Stimulated activated CD4-positive, alpha-beta T cell treated with anti-CD3 and anti-CD28 coated beads, Interleukin-2, amount 100 ng/mL, for 24 hours (primary cell): ENCODE measurements at regions not wholly inside any gene's neighbourhood (a gene's known extent, or its start where the extent isn't known, plus 50 kb on each side); places are given as distances from the start of the nearest gene placed in this dataset.
"Not testable (repeated sequence)": the region's sequence is repeated elsewhere in the genome, so short reads cannot be mapped to it uniquely, and the experiment has no call there.

Experiments
- DNase-seq, 2 donors: peaks; one replicate each; pipeline ENCODE4 v3.0.0-alpha.2; 2020

DNA sequence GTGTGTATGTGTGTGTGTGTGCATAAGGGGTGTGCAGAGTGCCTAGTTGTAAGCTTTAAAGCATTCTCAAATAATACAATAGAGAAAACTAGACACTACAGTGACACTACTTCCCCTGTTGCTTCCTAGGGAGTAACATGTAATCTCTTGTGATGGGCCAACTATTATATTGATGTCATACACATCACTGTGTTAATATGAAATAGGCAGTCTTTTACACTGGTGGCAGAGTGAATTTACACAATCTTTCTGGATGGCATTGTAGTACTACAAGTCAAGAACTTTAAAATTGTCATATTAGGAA, 488.0 kb upstream of the ZEB2 start:
- DNase-seq, result no peak

DNA sequence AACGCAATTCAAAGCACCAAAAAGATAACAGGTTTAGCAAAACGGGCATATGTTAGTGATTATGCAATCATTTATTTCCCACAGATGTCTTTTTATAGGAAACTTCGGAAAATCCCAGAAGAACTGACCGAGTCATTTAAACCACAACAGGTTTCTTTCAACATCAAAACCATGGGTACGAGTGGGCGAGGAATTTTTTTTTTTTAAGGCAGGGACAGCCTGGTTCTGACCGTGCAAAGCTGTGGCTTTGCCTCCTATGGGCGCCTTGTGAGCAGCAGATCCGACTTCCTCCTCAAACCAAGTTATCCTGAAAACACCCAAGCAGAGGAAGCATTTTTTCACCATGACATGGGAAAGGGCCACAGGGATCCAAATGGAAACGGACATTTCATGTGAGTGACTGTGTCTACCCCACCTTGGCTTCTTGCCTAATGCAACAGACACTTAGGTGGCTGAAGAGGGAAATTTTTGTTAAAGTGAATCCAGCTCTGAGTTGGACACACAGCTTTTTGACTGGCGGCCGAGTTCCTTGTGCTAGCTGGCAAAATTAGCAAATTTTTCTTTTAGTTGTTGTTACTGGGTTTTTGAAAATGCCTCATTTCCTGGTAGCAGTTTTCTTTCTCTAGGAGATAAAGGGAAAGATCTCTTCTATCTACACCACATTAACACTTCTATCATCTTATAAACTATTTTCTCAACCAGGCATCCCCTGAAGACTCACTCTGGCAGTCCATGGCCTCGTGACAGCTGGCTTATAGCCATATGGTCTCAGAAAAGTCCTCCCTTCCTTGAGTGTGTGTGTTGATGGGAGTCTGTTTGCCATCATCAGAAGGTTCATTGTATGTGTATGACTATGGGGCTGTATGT, 487.4 kb upstream of the ZEB2 start:
- DNase-seq, result no peak

DNA sequence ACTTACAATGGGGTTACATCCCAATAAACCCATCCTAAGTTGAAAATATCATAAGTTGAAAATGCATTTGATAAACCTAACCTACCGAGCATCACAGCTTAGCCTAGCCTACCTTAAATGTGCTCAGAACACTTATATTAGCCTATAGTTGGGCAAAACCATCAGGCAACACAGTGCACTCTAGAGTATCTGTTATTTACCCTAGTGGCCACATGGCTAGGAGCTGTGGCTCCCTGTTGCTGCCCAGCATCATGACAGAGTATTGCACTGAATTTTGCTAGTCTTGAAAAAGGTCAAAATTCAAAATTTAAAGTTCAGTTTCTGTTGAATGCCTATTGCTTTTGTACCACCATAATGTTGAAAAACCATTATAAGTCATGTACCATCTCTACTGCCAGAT, 482.7 kb upstream of the ZEB2 start:
- DNase-seq, result no peak

DNA sequence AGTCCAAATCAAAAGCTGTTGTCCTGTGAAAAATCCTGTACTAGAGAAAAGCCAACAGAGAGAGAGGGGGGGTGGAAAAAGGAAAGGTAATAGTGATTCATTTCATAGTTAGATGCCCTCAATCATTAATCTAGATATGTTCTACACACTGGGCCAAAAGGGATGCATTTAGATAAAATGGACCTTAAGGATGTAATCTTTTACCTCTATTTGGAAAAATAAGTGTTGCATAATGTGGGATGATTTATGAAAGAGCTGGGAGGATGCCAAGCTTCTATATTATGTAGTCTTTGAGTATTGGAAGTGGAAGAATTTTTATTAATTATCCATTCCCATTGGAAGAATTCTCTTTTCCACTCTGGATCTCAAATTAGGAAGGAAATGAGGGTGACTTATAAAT, 480.5 kb upstream of the ZEB2 start:
- DNase-seq, result no peak

DNA sequence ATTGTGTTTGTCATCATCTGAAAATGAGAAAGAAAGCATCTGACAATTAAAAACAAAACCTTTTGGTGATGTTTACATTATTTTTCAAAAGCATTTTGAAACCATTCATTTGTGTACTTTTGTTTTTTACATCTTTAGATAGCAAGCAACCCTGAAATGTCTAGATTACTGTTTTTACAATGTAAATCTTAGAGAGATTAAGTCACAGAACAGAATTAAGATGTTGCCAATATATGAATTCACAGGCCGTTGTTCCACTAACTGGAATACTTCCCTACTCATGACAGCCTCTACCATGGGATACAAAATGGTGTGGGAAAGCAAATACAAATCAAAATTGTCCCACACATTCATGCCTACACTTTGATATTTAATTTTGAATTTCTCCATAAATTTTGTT, 480.0 kb upstream of the ZEB2 start:
- no peak for DNase-seq

DNA sequence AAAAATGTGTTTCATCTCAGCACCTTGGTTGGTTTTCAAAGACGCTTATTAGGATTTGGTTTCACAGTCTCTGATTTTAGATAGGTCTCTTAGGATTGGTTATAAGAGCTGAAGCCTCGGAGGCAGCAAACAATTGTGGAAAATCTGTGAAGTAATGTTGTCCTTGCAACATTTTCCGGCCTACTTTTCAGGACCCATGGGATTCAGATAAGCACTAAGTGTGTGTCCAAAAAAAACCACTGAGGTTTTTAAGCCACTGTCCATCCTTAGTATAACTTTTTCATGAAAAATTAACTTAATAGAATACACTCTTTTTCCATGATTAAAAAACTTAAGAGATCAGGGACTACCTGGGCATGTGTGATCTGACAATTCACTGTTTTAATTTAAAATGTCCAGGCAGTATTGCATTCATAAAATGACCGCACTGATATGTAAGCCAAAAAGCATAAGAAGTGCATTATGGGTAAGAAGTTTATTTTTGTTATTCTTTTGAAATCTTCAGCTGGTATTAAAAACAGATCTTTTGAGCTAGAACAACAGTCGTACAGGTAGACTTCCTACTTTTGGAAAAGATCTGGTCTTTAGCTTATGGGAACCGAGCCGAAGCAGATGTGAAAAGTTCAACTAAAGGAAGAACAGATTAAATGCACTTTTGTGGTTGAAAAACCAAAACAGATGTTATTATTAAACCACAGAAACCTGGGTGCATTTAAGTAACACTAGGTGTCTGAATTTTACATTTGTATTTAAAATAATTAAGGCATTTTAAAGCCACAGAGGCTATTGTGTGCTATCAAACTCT, 479.4 kb upstream of the ZEB2 start:
- DNase-seq, result no peak

DNA sequence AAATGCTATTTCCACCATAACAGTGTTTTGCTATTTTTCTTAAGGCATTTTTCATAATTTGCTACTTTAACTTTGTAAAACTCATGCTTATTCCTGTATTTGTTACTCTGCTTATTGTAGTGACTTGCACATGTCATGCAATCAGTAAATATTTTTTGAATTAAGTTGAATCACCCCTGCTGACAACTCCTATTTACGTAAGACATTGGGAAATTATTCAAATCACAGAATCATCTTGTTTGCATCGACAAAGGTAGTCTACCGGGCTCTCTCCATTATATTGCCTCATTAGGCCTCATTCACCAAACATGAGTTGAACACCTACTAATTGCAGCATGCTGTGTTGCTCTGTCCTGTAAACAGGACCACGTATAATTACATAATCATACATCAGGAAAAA, 478.5 kb upstream of the ZEB2 start:
- DNase-seq, result no peak

DNA sequence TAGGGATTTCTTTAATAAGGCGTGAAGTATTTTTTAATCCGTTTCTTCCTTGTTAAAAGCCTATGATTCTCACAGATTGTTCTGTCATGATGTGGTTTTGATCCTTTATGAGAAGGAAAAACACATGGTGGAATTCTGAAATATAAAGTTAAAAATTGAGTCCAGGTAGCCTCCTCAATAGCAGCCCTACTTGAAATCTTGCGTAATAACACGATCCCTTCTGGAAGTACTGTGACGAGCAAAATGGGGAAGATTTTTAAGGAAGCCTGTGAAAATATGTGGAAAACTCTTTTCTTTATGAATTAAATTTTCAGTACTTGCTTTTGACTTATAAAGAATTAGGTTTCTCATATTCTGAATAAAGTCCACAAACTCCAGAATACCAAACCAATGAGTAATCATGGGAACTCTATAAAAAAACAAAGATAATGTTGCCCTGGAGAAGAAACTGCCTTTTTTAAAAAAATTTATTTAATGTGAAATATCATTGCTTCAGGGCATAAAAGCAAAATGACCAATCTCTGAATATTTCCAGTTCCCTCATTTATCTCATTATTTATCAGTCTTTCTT, 476.4 kb upstream of the ZEB2 start:
- no peak for DNase-seq

DNA sequence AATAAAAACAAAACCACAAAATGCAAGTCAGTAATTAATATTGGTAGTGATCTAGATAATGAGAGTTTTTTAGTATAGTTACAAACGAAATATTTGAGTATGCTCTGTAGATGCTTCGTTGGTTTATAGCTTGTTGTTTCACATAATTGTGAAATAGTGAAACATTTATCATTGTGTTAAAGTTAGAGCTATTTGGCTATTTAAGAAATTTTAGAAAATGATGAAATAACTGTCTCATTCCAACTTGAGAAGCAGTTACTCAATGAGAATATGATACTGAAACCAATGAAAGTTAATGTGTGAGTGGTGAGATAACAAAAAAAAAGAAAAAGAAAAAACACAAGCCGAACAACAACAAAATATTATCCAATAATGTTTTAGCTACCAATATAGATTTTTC, 475.6 kb upstream of the ZEB2 start:
- no peak for DNase-seq

DNA sequence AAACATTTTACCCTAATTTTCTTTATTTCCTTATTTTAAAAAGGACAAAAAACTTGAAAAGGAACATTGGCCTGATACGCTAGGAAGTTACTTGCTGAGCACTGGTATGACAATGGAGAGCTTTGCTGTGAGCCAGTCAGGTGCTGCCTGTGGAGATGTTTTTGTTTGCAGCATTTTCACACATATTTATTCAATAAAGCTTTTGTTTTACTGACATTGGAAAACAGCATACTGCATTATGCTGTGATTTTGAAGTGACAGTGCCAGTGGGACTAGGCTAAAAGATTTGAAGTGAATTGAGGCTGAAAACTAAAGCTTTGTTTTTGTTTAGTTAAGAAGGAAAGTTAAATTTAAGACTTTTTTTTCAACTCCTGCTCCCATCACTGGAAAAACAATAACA, 470.7 kb upstream of the ZEB2 start:
- DNase-seq, result no peak

DNA sequence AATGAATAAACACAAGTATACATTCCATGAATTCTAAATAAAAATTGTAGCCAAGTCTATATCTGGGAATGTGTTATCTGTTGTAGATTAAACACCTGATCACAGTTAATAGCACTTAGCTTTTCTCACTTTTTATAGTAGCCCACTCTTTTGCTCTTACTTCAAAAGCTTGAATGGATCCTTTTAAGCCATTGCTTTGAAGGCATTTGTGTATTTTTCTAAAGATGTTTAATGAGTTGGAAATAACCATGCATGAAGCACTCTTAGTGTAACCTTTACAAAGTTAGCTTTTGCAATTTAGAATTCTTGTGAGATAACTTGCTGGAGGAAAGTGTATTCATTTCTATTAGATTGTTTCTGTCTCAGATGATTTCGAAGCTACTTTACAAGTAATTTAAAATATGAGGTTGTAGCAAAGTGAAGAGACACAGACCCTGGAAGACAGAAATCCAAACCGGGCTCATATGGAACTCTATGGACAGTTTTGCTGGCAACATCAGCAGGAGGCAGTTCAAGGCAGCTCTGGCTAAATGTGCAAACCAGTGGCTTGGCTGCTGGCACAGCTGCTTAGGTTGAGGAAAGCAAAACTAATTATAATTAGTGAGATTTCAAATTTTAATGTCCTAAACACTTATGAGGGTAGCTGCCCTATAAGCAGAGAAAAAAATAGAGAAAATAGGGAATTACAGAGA, 469.8 kb upstream of the ZEB2 start:
- no peak for DNase-seq

DNA sequence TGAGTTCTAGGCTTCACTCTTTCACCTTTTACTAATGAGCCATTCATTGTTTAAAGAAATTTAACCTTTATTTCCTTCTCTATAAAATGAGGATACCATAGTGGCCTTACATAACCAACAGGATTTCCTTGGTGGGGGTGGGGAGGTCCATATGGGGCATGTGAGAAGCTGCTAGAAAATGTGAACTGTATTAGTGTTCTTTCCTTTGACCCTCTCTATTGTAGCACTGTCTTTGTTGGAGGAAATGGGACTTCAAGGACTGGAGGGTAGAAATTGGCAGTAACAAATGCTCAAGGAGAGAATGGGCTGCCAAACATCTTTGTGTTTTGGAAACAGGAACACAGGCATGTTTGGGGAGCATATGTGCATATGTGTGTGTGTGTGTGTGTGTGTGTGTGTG, 468.7 kb upstream of the ZEB2 start:
- no peak for DNase-seq

DNA sequence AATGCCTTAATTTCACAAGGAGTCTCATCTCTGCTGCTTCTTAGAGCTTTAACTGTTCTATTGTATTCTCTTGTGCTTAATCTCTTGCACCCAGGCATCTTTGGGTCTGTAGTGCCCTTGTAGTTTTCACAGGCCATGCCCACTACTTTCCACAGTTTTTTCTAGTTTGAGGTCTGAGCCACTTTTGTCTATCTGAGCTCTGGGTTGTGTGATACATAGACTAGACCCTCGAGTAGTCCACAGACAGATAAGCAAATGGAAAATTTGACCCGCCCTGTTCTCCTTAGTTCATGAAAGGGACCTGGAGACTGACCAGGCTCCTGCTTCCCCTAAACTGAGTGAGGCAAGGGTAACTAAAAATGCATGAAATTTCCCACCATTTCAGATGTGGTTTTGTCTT, 466.8 kb upstream of the ZEB2 start:
- no peak for DNase-seq

DNA sequence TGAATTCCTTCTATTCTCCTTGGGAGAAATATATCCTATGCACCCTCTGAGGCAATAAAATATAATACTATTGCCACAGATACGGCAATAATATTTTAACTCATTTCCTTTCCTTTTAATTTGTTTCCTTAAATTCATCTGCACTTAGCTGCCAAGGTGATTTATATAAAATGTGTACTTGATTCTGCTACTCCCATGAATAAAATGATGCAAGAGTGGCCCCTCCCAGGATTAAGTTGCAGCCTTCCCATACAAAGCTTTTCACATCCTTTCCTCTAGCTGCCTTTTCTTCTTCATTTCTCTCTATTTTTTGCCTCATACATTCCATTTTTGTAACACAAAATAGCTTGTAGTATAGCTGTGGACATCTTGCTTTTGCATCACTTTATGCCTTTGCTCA, 464.1 kb upstream of the ZEB2 start:
- no peak for DNase-seq

DNA sequence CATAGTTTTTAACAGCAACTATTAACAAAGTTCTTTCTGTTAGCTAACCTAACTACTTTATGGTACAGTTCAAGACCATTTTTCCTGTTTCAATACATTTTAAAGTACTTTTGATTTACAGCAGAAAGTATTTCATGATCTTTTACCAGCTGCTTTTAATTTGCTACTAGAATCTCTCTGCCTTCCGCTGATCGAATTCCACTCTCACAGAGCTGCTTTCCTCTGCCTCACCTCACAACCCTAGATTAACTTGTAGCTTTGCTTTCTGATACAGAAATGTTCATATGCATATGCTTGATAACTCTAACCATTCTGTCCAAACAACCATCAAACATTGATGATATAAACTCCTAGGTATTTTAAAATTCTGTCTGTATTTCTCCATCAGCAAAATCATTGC, 463.2 kb upstream of the ZEB2 start:
- DNase-seq, result no peak

DNA sequence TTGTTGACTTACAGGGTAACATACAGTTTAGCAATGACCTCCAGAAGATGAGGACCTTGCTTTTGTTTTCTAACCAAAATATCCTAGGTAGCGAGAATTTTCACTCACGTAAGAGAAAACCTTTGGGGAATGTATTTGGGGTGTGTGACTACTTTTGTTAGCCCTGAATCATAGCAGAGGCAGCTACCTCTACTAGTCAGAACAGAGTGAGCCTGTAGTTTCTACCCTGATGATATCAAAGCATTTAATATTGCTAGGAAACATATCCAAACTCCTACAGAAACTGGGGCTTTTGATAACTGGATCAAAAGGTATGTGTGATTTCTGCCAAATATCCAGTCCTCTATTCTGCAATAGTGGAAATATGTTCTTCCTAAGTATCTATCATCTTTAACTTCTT, 462.6 kb upstream of the ZEB2 start:
- no peak for DNase-seq

DNA sequence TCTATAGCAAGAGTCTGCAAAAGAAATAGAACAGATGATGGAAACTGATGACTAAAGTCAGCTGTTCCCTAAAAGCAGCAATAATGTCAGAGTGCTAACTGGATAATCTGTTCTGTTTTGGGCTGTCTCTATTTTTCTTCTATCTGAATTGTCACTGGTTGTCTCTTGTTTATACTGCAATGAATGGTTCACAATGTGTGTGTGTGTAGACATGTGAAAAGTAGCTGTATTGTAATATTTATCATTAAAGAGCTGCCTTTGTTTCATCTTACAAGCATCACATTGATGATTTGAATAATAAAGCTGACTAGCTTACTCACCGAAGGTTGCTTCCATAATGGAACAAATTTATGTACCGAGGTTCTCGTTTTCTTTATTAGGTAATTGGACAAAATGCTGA, 456.0 kb upstream of the ZEB2 start:
- no peak for DNase-seq

DNA sequence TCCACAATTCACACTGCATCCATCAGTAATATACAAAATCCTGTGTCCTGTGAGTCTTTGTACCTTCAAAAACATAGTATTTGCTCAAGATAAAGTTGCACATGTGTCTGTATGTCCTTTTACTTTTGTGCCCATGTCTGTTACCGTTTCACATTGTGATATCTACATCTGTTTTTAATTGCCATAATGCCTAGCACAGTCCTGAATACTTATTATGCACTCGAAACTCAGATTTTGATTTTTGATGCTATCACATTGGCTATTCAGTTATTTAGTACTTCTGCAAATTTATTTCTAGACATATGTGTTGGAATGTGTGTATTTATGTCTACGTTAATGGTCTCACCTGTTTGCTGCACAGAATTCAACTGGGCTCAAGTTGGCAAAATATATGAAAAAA, 452.8 kb upstream of the ZEB2 start:
- DNase-seq, result no peak

DNA sequence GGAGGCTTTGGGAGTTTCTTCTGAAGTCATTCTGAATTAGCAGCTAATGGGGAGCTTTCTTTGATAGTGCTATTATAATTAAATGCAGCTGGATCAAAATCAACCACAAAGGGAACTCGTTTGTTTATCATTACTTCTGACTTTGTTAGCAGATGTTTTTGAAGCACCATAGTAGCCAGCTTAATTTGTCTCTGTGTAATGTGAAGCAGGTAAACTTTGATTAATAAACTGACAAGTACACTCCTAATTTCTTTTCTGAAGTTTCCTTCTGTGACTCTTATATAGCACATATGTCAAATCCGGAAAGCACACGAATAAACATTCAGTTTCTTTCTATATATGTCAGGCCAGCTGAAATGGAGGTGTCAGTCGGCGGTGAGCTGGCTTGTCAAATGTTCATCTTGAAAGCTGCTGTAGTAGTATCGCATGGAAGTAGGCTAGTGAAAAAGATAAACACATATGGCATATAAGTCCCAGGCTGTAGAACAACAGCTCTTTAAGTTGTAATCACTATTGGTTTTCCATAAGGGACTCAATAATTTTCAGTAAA, 451.9 kb upstream of the ZEB2 start:
- DNase-seq, result no peak

DNA sequence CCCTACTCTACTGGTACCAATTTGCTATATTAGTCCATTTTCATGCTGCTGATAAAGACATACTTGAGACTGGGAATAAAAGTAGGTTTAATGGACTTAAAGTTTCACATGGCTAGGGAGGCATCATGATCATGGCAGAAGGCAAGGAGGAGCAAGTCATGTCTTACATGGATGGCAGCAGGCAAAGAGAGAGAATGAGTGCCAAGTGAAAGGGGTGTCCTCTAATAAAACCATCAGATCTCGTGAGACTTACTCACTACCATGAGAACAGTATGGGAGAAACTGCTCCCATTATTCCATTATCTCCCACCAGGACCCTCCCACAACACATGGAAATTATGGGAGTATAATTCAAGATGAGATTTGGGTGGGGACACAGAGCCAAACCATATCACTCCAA, 450.5 kb upstream of the ZEB2 start:
- DNase-seq, result not testable (repeated sequence)

DNA sequence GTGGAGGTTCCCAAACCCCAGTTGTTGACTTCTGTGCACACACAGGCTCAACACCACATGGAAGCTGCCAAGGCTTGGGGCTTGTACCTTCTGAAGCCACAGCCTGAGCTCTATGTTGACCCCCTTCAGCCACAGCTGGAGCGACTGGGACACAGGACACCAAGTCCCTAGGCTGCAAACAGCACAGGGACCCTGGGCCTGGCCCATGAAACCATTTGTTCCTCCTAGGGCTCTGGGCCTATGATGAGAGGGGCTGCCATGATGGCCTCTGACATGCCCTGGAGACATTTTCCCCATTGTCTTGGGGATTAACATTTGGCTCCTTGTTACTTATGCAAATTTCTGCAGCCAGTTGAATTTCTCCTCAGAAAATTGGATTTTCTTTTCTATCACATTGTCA, 449.6 kb upstream of the ZEB2 start:
- DNase-seq, result not testable (repeated sequence)

DNA sequence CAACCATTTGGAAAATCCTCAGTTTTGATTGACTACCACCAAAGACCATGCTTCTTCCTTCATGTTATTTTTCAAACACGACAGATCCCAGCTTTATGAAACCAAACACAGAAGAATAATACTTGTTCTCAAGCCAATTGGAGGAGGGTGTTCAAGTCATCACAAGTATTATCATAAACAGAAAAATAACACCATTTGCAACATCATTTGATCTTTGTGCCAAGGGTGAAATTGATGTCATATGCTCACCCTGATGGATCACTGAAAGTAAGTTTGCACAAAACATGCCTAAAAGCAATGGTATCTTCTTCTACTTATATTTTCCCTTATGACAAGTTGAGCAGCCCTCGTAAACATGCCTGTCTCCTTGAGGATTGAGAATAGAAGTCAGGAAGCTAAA, 448.0 kb upstream of the ZEB2 start:
- no peak for DNase-seq

DNA sequence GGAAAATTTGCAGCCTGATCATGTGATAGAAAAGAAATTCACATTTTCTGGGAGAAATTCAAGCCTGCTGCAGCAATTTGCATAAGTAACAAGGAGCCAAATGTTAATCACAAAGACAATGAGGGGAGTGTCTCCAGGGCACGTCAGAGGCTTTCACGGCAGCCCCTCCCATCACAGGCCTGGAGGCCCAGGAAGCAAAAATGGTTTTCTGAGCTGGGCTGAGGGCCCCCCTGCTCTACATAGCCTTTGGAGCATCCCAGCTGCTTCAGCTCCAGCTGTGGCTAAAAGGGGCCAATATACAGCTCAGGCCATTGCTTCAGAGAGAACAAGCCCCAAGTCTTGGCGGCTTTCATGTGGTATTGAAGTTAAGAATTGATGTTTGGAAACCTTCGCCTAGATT, 445.3 kb upstream of the ZEB2 start:
- no peak for DNase-seq
